Activated naive CD4-positive, alpha-beta T cell treated with anti-CD3 and anti-CD28 coated beads, Interleukin-2, amount 50 U/mL, for 72 hours (primary cell): ENCODE measurements at regions not wholly inside any gene's neighbourhood (a gene's known extent, or its start where the extent isn't known, plus 50 kb on each side); places are given as distances from the start of the nearest gene placed in this dataset.

ENCODE experiments used
- ATAC-seq, 2 donors: fragments of 150-1000 bp; cut with Tn5 transposase; 2 replicates each; pipeline ENCODE4 v1.10.0; 2021; ENCODE audit warnings: mild to moderate bottlenecking in 2 of 2, moderate library complexity in 2 of 2
- DNase-seq, 2 donors: peaks; one replicate each; pipeline ENCODE4 v3.0.0; 2021 to 2022; ENCODE audit warnings: low spot score in 2 of 2
- H3K27ac Mint-ChIP-seq, 2 donors: one replicate each; pipeline ENCODE4 v1.8.0; 2022; ENCODE audit warnings: mild to moderate bottlenecking in 2 of 2, mixed read lengths in 2 of 2
- H3K36me3 Mint-ChIP-seq, 2 donors: one replicate each; pipeline ENCODE4 v1.8.0; 2022; ENCODE audit warnings: mixed read lengths in 2 of 2
- H3K9me3 Mint-ChIP-seq, 2 donors: one replicate each; pipeline ENCODE4 v1.8.0; 2022; ENCODE audit warnings: mixed read lengths in 2 of 2

DNA sequence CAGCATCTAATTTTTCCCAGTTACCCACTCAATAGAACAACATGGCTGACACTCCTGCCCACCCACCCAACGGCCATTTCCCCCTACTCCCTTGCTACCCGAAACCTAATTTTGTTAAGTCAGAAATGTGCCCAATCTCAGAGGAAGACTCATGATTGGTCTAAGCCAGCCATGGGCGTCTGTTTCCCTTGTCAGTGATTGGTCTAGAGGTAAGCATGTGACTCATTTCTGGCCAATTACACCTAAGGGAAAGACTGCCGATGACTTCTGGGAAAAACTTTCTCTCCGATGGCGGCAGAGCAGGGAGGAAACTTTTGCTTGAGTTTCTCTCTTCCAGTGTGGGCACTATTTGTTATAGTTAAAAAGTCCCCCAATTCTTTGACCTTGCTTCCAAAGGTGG, 72.9 kb downstream of the RPLP1 start:
- H3K27ac Mint-ChIP-seq: no peak overlapping the region
- ATAC-seq: no peak
- H3K36me3 Mint-ChIP-seq: no peaks in the 10 kb centered on the region
- H3K9me3 Mint-ChIP-seq: no peaks in the 10 kb centered on the region
- no peak for DNase-seq

DNA sequence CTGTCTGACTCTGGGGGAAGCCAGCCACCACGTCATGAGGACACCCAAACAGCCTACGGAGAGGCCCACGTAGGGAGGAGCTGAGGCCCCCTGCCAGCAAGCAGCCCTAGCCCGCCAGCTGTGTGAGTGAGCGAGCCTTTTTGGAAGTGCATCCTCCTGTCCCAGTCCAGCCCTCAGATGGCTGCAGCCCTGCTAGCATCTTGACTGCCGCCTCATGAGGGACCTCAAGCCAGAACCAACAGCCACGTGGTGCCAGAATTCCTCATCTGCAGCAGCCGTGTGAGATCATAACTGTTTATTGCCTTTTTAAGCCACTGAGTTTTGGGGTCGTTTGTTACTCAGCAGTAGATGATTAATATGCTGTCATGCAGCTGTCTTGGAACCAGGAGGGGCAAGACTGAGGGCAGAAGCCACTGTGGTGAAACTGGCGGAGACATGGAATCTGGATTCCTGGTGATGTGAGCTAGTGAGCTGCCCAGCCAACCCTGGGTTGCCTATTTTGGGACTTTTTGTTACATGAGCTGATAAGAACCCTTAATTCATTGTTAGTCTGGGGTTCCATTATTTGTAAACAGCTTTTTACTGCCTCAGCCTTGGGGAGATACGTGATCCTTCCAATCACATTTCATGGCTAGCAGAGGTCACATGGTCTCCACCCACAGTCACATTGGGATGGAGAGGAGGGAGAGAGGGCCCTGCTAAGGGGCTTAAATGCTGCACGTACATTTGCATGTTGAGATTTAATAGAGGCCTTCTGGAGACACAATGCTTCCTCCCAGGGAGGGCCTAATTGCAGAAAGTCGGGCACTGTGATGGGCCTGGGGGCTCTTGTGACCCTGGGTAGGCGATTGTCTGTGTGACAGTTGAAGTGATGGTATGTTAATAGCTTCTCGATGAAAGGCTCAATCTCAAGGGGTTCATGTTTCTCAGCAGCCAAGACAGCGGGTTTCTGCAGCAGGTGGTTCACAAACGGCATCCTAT, 73.8 kb downstream of the RPLP1 start:
- Mint-ChIP-seq H3K9me3 (no peaks in the 10 kb centered on the region), H3K36me3 (no peaks in the 10 kb centered on the region), H3K27ac (peak overlapping the region in 1 of 2 donors; percentile 50)
- ATAC-seq (no peak), DNase-seq (no peak)

DNA sequence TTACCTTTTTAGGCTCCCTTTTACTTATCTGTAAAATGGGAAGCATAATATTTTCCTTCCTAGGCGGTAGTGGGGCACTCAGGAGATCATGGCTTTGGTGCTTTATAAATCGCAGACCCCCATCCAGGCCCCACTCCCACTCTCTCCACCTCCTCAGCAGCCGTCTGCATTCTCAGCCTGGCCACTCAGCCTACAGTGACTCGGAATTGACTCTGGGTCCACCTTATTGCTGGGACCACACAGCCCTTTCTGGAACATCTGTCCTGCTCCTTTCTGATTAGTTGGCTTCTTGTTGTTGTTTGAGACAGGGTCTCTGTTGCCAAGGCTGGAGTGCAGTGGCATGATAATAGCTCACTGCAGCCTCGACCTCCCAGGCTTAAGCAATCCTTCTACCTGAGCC, 76.5 kb downstream of the RPLP1 start:
- ATAC-seq (no peak), DNase-seq (no peak)
- no peak overlapping the region for H3K27ac Mint-ChIP-seq

DNA sequence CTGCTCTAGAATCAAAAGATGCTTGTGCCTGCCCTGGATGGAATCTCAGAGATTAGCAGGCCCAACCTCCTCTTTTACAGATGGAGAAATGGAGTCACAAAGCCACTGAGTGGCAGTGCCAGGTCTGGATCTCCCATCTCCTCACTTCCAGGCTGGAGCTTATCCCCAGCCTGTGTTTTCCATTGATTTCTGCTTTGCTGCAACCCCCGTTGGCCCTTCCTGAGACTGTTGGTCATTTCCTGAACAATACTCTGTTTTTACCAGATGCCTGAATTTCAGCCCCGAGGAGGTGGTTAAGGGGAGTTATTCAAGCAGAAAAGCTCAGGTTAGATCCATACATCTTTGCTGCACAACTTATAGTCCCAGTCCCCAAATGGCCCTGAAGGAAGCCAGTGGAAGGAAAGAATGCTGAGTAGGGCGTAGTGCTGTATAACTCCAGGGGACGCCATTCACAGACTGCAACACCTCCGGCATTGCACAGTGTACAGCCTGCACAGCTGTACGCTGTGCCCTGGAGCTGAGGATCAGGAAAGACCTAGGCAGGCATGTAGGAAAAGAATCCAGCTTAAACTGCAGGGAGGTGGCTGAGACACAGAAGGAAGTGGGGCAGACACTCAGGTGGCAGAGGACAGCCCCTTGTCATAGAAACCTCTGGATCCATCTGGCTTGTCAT, 77.5 kb downstream of the RPLP1 start:
- DNase-seq (no peak), ATAC-seq (no peak)
- peak overlapping the region; percentile 32 to 39 for H3K27ac Mint-ChIP-seq
- no peaks in the 10 kb centered on the region for H3K9me3 Mint-ChIP-seq
- no peaks in the 10 kb centered on the region for H3K36me3 Mint-ChIP-seq

More for the DNA sequence above, 76.5 kb downstream of the RPLP1 start:
- Mint-ChIP-seq H3K9me3 (no peaks in the 10 kb centered on the region), H3K36me3 (no peaks in the 10 kb centered on the region)

DNA sequence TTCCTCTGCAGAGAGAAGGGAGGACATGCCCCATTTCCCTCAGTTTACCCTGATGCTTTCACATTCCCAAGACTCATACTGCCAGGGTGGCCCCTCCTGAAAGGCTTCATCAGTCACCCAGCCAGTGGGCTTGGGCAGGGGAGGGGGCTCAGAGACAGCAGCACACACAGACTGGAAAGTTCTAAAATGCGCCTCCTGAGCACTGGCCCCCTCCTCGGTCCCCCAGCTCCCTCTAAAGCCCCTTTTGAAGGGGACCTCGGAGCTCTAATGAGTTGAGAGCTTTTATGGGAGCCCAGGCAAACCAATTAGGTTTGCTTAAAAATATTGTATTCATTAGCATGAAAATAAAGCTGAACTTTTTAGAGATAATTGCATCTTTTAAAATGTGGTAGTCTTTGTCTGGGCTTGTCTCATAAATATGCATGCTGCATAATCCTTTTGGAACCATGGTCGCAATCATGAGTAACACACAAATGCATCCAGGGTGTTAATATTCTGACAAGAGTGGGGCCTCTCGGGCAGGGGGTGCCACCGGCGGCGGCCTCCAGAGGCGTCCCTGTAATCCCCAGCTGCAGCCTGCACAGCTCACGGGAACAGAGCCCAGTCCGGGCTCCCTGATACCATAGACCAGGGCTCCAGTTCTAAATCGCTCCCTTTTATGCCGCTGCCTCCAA, 78.5 kb downstream of the RPLP1 start:
- H3K36me3 Mint-ChIP-seq: no peaks in the 10 kb centered on the region
- no peaks in the 10 kb centered on the region for H3K9me3 Mint-ChIP-seq
- no peak overlapping the region for H3K27ac Mint-ChIP-seq
- ATAC-seq: no peak
- no peak for DNase-seq

DNA sequence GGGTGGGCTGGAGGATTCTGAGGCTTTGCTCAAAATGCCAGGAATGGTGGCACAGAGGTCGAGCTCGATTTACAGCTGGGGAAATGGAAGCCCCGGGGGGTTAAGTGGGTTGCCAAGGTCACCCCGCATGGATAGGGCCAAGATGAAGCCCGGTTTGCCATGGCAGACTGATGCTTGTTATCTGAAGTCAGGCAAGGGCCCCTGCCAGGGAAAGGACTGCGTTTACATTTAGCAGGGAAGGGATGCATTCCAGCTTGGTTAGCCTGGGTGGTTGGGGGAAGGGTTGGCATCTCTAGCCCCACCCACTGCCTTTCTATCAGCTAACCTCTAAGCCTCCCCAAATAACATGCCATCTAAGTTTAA, 79.0 kb downstream of the RPLP1 start:
- DNase-seq (no peak), ATAC-seq (no peak)
- no peaks in the 10 kb centered on the region for H3K9me3 Mint-ChIP-seq
- H3K36me3 Mint-ChIP-seq: no peaks in the 10 kb centered on the region
- no peak overlapping the region for H3K27ac Mint-ChIP-seq

DNA sequence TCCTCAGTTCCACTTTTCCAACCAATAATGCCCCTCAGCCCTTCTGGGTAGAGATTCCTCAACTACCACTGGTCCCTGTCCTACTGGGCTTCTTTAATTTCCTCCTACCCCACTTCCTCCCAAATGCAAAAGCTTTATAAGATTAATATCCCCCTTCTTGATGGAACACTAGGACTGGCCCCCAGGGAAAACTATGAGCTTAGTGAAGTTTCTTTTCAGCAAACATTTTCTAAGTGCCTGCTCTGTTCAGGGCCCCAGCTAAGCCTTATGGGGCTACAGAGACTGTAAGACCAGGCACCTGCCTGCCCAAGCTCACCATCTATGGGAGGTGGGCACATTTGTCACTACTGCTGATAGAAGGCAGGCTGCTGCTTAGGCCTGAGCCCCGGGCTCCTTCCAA, 79.4 kb downstream of the RPLP1 start:
- H3K27ac Mint-ChIP-seq: no peak overlapping the region
- no peaks in the 10 kb centered on the region for H3K36me3 Mint-ChIP-seq
- no peaks in the 10 kb centered on the region for H3K9me3 Mint-ChIP-seq
- DNase-seq (no peak), ATAC-seq (no peak)

DNA sequence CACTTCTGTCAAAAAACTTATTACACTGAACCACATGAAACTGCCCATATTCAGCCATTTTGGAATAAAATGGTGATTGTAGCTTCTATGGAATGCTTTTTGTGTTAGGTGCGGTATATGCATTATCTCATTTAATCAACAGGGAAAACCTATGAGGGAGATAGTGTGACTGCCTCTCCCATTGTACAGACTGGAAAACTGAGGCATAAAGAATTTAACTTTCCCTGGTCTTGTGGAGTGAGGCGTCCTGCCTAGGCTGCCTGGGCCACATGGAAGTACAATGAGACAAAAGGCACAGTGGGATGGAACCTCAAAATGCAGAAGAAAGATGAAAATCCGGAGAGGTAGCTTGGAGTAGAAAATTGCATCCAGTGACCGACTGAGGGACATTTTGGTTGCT, 80.2 kb downstream of the RPLP1 start:
- no peak overlapping the region for H3K27ac Mint-ChIP-seq
- DNase-seq: no peak
- no peaks in the 10 kb centered on the region for H3K9me3 Mint-ChIP-seq
- no peak for ATAC-seq
- no peaks in the 10 kb centered on the region for H3K36me3 Mint-ChIP-seq

DNA sequence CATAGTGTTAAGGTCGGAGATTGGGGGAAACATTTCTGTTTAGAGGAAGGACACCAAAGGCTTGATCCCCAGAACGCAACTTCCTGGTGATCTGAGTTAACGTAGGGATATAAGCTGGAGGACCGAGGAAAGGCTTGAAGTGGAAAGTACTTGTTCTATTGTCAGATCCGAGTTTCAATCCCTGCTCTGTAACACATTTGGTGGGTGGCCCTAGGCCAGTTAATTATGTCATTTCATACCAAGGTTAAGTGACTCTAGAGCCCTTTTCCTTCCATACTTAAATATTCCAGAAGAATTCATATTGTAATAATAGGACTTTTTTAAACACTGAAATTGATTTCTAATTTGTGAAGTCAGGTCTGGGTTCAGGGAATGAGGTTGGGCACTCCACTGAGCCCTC, 80.9 kb downstream of the RPLP1 start:
- no peak for ATAC-seq
- DNase-seq: no peak
- H3K9me3 Mint-ChIP-seq: no peaks in the 10 kb centered on the region
- no peaks in the 10 kb centered on the region for H3K36me3 Mint-ChIP-seq
- no peak overlapping the region for H3K27ac Mint-ChIP-seq

DNA sequence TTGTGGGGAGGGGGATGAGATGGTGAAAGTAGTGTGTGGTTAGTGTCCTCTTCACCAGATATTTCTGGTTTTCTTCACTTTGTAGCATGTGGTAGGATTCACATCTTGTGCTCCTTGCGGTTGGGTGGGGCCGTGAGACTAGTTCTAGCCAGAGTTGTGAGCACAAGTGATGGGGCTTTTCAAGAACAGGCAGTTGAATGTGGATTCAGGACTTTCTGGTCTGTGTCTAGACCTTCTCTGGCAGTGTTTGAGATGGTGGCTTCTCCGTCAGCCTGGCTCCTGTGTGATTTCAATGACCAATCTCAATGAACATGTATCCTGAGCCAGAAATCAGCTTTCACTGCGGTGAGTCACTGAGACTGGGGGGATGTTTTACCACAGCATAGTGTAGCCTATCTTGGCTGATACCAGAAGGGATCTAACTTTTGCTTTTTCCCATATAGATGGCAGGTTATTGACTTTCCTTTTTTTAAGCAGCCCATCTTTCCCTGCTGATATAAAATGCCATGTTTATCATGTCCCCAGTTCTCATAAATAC, 82.6 kb downstream of the RPLP1 start:
- DNase-seq: no peak
- ATAC-seq: no peak
- H3K9me3 Mint-ChIP-seq: no peaks in the 10 kb centered on the region
- H3K27ac Mint-ChIP-seq: no peak overlapping the region
- H3K36me3 Mint-ChIP-seq: no peaks in the 10 kb centered on the region

DNA sequence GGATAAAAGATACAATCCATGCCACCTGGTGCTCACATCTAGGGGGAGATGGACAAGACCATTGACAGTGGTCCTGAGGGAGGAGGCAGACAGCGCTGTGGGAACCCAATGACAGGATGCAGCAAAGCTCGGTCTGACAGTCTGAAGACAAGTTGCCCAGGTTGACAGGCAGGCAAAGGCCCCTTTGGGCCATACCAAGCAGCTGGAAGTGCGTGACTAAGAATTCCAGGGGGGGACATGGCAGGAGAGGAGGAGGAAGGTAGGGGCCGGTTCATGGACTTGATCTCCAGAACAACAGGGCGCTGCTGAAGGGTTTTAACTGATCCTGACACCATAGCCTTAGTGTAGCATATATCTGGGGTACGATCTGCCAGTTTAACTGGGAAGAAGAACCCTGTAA, 83.4 kb downstream of the RPLP1 start:
- Mint-ChIP-seq H3K36me3 (no peaks in the 10 kb centered on the region), H3K9me3 (no peaks in the 10 kb centered on the region), H3K27ac (no peak overlapping the region)
- DNase-seq (no peak), ATAC-seq (no peak)

DNA sequence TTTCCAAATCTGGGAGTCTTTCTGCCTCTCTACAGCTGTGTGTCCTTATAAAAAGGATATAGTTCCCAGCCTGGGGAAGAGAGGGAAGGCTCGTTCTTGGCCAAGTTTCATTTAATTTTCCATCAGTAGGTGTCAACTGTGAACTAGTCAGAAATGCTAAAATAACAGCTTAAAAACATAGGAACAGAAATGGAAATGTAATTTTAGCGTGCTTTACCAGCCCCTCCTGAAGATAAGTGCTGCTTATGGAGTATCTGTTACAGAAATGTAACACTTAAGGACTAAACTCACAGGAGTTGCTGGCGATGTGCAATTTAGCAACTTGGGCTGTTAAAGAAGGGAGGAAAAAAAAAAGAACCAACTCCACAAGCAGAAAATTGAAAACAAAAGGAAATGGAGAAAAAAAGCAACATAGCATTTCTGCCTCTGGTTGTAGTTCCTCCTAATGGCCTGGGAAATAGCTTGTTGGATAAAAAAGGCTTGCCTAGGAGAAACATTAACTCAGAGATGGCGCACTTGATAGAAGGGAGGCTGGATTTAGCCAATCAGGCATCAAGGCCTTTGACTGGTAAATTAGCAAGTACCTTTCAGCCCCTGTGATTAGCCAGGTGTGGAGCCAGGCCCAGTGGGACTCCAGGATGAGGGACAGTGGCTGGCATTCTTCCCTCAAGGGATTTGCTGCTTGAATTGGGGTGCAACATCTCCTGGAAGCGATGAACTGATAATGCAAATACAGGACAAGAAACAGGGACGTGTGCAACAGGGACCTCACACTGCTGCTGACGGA, 84.3 kb downstream of the RPLP1 start:
- ATAC-seq (no peak), DNase-seq (no peak)
- Mint-ChIP-seq H3K27ac (no peak overlapping the region), H3K9me3 (no peaks in the 10 kb centered on the region), H3K36me3 (no peaks in the 10 kb centered on the region)

DNA sequence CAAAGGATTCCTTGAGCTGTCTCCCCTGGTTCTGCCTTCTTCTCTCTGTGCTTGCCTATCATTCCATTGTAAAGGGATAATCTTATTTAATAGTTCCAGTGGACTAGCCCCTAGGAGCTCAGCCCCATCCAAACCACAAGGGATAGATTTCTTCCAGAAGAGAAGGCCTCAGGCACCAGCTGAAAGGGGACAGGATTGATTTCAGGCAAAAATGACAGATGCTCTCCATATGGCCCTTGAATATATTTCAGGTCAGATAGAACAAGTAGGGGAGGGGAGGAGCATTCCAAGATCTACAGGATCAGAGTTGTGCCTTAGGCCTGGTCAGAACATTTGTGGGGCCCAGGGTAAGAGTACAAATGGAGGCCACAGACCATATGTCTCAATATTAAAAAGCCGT, 85.3 kb downstream of the RPLP1 start:
- ATAC-seq (no peak), DNase-seq (no peak)
- Mint-ChIP-seq H3K27ac (no peak overlapping the region), H3K36me3 (no peaks in the 10 kb centered on the region), H3K9me3 (no peaks in the 10 kb centered on the region)

DNA sequence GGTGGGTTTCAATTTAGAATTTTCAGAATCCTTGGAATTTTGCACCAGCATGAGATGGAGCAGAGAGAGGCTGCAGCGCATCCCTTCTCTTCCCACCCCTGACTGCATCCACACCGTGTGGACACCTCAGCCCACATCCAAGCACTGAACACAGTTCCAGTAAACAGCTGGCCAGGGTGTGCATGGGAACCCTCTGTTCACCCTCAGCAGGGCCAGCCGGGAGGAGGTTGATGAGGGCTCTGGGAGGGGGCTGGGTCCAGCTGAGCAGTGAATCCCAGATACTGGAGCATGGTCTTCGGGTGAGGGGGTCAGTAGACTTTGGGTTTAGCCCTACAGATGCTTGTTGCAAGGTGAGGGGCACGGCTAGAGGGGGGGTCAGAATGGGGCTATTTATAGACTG, 85.8 kb downstream of the RPLP1 start:
- Mint-ChIP-seq H3K36me3 (no peaks in the 10 kb centered on the region), H3K9me3 (no peaks in the 10 kb centered on the region), H3K27ac (no peak overlapping the region)
- no peak for DNase-seq
- ATAC-seq: no peak

DNA sequence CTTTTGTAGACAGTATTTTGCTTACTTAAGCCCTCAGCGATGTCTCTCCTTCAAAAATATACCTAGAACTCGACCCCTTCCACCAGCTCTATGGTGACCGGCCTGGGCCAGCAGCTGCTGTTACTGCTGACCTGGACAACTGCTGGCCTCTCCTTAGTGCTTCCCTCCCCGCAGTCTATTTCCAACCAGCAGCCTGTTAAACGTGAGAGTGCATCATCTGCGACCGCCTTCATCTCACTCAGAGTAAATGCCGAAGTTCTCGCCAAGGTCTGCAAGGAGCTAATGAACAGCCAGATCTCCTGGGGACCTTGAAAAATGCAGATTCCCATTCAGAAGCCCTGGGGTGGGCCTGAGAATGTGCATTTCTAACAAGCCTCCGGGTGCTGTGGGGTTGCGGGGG, 86.7 kb downstream of the RPLP1 start:
- Mint-ChIP-seq H3K9me3 (no peaks in the 10 kb centered on the region), H3K36me3 (no peaks in the 10 kb centered on the region), H3K27ac (no peak overlapping the region)
- DNase-seq (no peak), ATAC-seq (no peak)

DNA sequence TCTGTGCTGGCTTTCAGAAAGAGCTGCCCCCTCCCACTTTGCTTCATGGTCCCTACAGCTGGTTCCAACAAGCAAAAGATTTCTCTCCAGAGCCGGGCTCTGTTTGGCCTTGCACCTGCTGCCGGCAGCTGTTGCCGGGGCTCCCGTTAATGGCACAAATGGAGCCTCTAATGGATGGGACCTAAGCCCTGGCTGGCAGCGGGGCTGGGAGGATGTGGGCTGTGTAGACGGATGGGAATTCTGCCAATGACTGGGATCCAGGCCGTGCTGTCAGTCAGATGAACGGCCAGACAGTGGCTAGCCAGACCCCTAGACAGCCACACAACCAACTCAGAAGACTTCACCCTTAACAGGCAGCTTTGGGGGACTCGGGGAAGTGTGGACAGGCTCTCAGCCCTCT, 88.0 kb downstream of the RPLP1 start:
- no peak for ATAC-seq

DNA sequence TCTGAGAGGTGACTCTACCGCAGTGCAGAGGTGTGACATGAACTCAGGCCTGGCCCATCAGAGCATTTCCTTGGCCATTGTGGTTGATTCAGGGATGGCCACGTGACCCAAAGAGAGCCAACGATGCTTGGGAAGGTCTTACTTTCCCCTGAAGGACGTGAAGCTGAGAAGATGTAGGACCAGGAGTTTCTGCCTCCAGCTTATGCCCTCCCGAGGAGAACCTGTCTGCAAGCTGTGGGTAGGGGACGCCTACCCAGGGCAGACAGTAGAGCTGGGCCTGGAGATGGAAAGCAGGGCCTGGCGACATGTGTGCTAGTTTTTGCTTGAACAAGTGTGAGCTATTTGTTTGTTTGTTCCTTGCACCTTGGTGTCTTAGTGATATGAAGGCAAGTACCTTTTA, 89.4 kb downstream of the RPLP1 start:
- no peak overlapping the region for H3K27ac Mint-ChIP-seq
- ATAC-seq (no peak), DNase-seq (no peak)
- H3K36me3 Mint-ChIP-seq: no peaks in the 10 kb centered on the region
- H3K9me3 Mint-ChIP-seq: no peaks in the 10 kb centered on the region

More for the DNA sequence above, 88.0 kb downstream of the RPLP1 start:
- no peak for DNase-seq
- Mint-ChIP-seq H3K9me3 (no peaks in the 10 kb centered on the region), H3K27ac (no peak overlapping the region), H3K36me3 (no peaks in the 10 kb centered on the region)
